Astrocyte (in vitro differentiated cells and primary cell): ENCODE measurements at regions not wholly inside any gene's neighbourhood (a gene's known extent, or its start where the extent isn't known, plus 50 kb on each side); places are given as distances from the start of the nearest gene placed in this dataset.

ENCODE experiments used
- DNase-seq: peaks from one replicate; pipeline ENCODE4 v3.0.0-alpha.2; 2010; ENCODE audit warnings: low read depth
- FAIRE-seq: peaks from 2 replicates; lab custom pipeline; 2011; peaks lifted over from hg19 to GRCh38; lab: Jason Lieb, UNC
- H2AFZ ChIP-seq: 2 replicates; pipeline ENCODE4 v1.6.0; 2012; ENCODE audit warnings: low read depth, low read length, inconsistent platforms
- H3K27ac ChIP-seq: 2 replicates; pipeline ENCODE4 v1.5.1; 2011; ENCODE audit warnings: low read depth, low read length, inconsistent platforms
- H3K27me3 ChIP-seq: 2 replicates; pipeline ENCODE4 v1.6.0; 2011; ENCODE audit warnings: low read length, inconsistent platforms; ENCODE audit not compliant: insufficient read depth
- H3K36me3 ChIP-seq: 2 replicates; pipeline ENCODE4 v1.5.1; 2011; ENCODE audit warnings: low read length, inconsistent platforms; ENCODE audit not compliant: insufficient read depth
- H3K4me1 ChIP-seq: 2 replicates; pipeline ENCODE4 v1.5.1; 2011; ENCODE audit warnings: low read length, inconsistent platforms; ENCODE audit not compliant: insufficient read depth
- H3K4me2 ChIP-seq: 2 replicates; pipeline ENCODE4 v1.6.0; 2012; ENCODE audit warnings: low read length, inconsistent platforms
- H3K4me3 ChIP-seq: 2 replicates; pipeline ENCODE4 v1.5.1; 2011; ENCODE audit warnings: low read depth, mild to moderate bottlenecking, low read length, inconsistent platforms; ENCODE audit not compliant: insufficient read depth
- H3K79me2 ChIP-seq: 2 replicates; pipeline ENCODE4 v1.6.0; 2012; ENCODE audit warnings: mild to moderate bottlenecking, low read length, inconsistent platforms; ENCODE audit not compliant: insufficient read depth
- H3K9ac ChIP-seq: 2 replicates; pipeline ENCODE4 v1.6.0; 2012; ENCODE audit warnings: mild to moderate bottlenecking, low read length, inconsistent platforms
- H3K9me3 ChIP-seq: 2 replicates; pipeline ENCODE4 v1.5.1; 2012; ENCODE audit warnings: low read depth, mild to moderate bottlenecking, low read length, inconsistent platforms; ENCODE audit not compliant: insufficient read depth
- H4K20me1 ChIP-seq: 2 replicates; pipeline ENCODE4 v1.6.0; 2012; ENCODE audit warnings: low read length, inconsistent platforms; ENCODE audit not compliant: insufficient read depth
- H3K27ac Mint-ChIP-seq: one replicate; pipeline ENCODE4 v1.8.0; 2021; ENCODE audit warnings: mild to moderate bottlenecking, mixed read lengths; ENCODE audit not compliant: unreplicated experiment
- H3K27me3 Mint-ChIP-seq: one replicate; pipeline ENCODE4 v1.8.0; 2021; ENCODE audit warnings: low read depth, mixed read lengths; ENCODE audit not compliant: unreplicated experiment
- H3K36me3 Mint-ChIP-seq: one replicate; pipeline ENCODE4 v1.8.0; 2021; ENCODE audit warnings: low read depth, mixed read lengths; ENCODE audit not compliant: unreplicated experiment
- H3K4me1 Mint-ChIP-seq: one replicate; pipeline ENCODE4 v1.8.0; 2021; ENCODE audit warnings: low read depth, mixed read lengths; ENCODE audit not compliant: unreplicated experiment
- H3K4me3 Mint-ChIP-seq: one replicate; pipeline ENCODE4 v1.8.0; 2021; ENCODE audit warnings: mild to moderate bottlenecking, moderate library complexity, mixed read lengths; ENCODE audit not compliant: unreplicated experiment
- H3K9me3 Mint-ChIP-seq: one replicate; pipeline ENCODE4 v1.8.0; 2021; ENCODE audit warnings: mild to moderate bottlenecking, mixed read lengths; ENCODE audit not compliant: unreplicated experiment
- CTCF ChIP-seq: IDR thresholded peaks from 2 replicates; pipeline ENCODE4 v1.5.1; 2011; ENCODE audit warnings: low read depth, mild to moderate bottlenecking, inconsistent platforms, low read length, moderate library complexity; ENCODE audit not compliant: insufficient read depth
- EZH2 ChIP-seq: IDR thresholded peaks from 2 replicates; pipeline ENCODE4 v1.6.1; 2012; ENCODE audit warnings: mild to moderate bottlenecking, low read length, inconsistent platforms; ENCODE audit not compliant: insufficient read depth

- H3K4me1 ChIP-seq = peaks cover 20% of the 10 kb centered on the region
- H3K9me3 Mint-ChIP-seq = no peaks in the 10 kb centered on the region
- H3K36me3 Mint-ChIP-seq = no peaks in the 10 kb centered on the region
- no peaks in the 10 kb centered on the region for H3K27me3 ChIP-seq
- no peaks in the 10 kb centered on the region for H3K36me3 ChIP-seq
- no peak overlapping the region for H3K27ac Mint-ChIP-seq
- no peaks in the 10 kb centered on the region for H3K79me2 ChIP-seq
- FAIRE-seq = no peak
- TF ChIP-seq CTCF = no peak
- no peak for TF ChIP-seq EZH2
- DNase-seq = no peak
- H3K27ac ChIP-seq = no peak overlapping the region
- peak overlapping the region; percentile 85 for H3K4me2 ChIP-seq
- H3K27me3 Mint-ChIP-seq = peaks cover 40% of the 10 kb centered on the region
- H3K4me3 Mint-ChIP-seq = peak overlapping the region; percentile 50
- H3K4me3 ChIP-seq = no peak overlapping the region
- H3K9me3 ChIP-seq = no peaks in the 10 kb centered on the region
- peaks cover 3% of the 10 kb centered on the region for H3K4me1 Mint-ChIP-seq
- H3K9ac ChIP-seq = no peak overlapping the region
- H4K20me1 ChIP-seq = no peaks in the 10 kb centered on the region
- no peak overlapping the region for H2AFZ ChIP-seq
These were observed 51.4 kb upstream of the WNT7B start for GRCh38 chr22:46028106-46028991.

GRCh38 chr22:46029036-46029435 lies 52.1 kb upstream of the WNT7B start:
- no peak for TF ChIP-seq EZH2
- TF ChIP-seq CTCF = no peak
- Histone ChIP-seq H4K20me1 (no peaks in the 10 kb centered on the region), H3K9ac (no peak overlapping the region), H3K36me3 (no peaks in the 10 kb centered on the region), H3K4me1 (peaks cover 14% of the 10 kb centered on the region), H3K27me3 (no peaks in the 10 kb centered on the region), H3K79me2 (no peaks in the 10 kb centered on the region), H3K4me2 (no peak overlapping the region), H3K4me3 (no peak overlapping the region), H3K9me3 (no peaks in the 10 kb centered on the region), H3K27ac (no peak overlapping the region), H2AFZ (no peak overlapping the region)
- no peaks in the 10 kb centered on the region for H3K9me3 Mint-ChIP-seq
- FAIRE-seq (no peak), DNase-seq (no peak)
- peaks cover 3% of the 10 kb centered on the region for H3K4me1 Mint-ChIP-seq
- H3K27me3 Mint-ChIP-seq = peaks cover 36% of the 10 kb centered on the region
- H3K27ac Mint-ChIP-seq = no peak overlapping the region
- no peaks in the 10 kb centered on the region for H3K36me3 Mint-ChIP-seq
- H3K4me3 Mint-ChIP-seq = no peak overlapping the region
